Psoas muscle (tissue), 7 donors: ENCODE measurements at regions not wholly inside any gene's neighbourhood (a gene's known extent, or its start where the extent isn't known, plus 50 kb on each side); places are given as distances from the start of the nearest gene placed in this dataset.
"Not testable (repeated sequence)": the region's sequence is repeated elsewhere in the genome, so short reads cannot be mapped to it uniquely, and the experiment has no call there.

Source experiments
- ATAC-seq, 4 donors: fragments of 200-7000 bp; cut with Tn5 transposase; one replicate each; pipeline ENCODE4 v1.9.1; 2020; ENCODE audit warnings: moderate library complexity in 3 of 4, mild to moderate bottlenecking in 2 of 4
- DNase-seq, 2 donors: peaks; one replicate each; pipeline ENCODE4 v3.0.0-alpha.2; 2020
- H3K27ac ChIP-seq: fragments of 200-600 bp; one replicate; pipeline ENCODE4 v1.8.0; 2022
- H3K27me3 ChIP-seq, 3 donors: fragments of 200-600 bp in 1 of 3; one replicate each; pipeline versions ENCODE4 v1.6.1 to v1.8.0; 2013 to 2022; ENCODE audit warnings: low read length in 2 of 3, mild to moderate bottlenecking in 2 of 3, moderate library complexity in 1 of 3; ENCODE audit not compliant: insufficient read depth in 3 of 3
- H3K36me3 ChIP-seq, 2 donors: fragments of 200-600 bp in 1 of 2; one replicate each; pipeline versions ENCODE4 v1.6.1 to v1.8.0; 2013 to 2022; ENCODE audit warnings: low read depth in 1 of 2, mild to moderate bottlenecking in 1 of 2, moderate library complexity in 1 of 2; ENCODE audit not compliant: insufficient read depth in 1 of 2
- H3K4me1 ChIP-seq: fragments of 200-600 bp; one replicate; pipeline ENCODE4 v1.8.0; 2022
- H3K4me3 ChIP-seq: fragments of 200-600 bp; one replicate; pipeline ENCODE4 v1.8.0; 2022; ENCODE audit warnings: mild to moderate bottlenecking
- H3K9me3 ChIP-seq: fragments of 200-600 bp; one replicate; pipeline ENCODE4 v1.8.0; 2022
- WGBS, 3 donors: extraction: QIAGEN DNeasy Blood & Tissue Kit; methylation state at CpG; one replicate each; pipeline versions ENCODE4 v1.1.6 to v1.1.7; 2013; 5-methylcytosine and 5-hydroxymethylcytosine counted together
- intact Hi-C, 2 donors: fragments of 100-400 bp; cut with DNase I; formaldehyde crosslinking; loops; one replicate each; pipeline versions ENCODE4 v1.11.0 to v1.14.2; 2022
- TF ChIP-seq, protein P1 (sequence below): fragments of 200-600 bp; IDR thresholded peaks from one replicate; pipeline ENCODE4 v1.8.0; 2022; ENCODE audit warnings: antibody characterized with exemption
- donor health status: healthy with polysubstance abuse.
- donor health status: DM: no; HTN: no; CAD: no; lungs with moderate emphysema.
- donor health status: Bipolar disorder and iron deficiency.
- donor health status: healthy.
- donor health status: DM: yes; HTN: yes; CAD: no.
- donor health status: DM: no; HTN: no; CAD: no.
- donor health status: DM: yes; HTN: yes; CAD: no.

DNA sequence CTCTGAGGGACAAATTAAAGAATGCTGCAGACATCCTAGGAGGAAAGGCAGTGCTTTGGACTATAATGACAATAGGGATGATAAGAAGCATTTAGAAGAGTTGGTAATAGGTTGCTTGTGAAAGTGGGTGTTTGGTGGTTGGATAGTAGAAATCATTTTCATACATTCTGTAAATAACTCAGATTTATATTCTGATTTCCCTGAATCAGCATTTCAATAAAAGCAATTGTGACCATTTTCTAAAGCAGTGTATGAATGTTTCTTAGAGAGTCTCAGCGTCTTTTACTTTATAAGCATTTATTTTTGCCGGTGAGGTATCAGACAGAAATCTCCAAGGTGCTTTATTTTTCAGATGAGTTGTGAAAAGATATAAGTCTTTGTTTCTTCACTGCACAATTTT is 1099.0 kb upstream of the LRRTM1 start:
- Histone ChIP-seq H3K9me3 (no peaks in the 10 kb centered on the region), H3K36me3 (peaks cover 0 to under 1% of the 10 kb centered on the region in 2 donors), H3K27me3 (no peaks in the 10 kb centered on the region), H3K4me1 (no peaks in the 10 kb centered on the region), H3K27ac (no peak overlapping the region), H3K4me3 (no peak overlapping the region)
- intact Hi-C loops = no loop called here
- TF ChIP-seq, protein P1, sequence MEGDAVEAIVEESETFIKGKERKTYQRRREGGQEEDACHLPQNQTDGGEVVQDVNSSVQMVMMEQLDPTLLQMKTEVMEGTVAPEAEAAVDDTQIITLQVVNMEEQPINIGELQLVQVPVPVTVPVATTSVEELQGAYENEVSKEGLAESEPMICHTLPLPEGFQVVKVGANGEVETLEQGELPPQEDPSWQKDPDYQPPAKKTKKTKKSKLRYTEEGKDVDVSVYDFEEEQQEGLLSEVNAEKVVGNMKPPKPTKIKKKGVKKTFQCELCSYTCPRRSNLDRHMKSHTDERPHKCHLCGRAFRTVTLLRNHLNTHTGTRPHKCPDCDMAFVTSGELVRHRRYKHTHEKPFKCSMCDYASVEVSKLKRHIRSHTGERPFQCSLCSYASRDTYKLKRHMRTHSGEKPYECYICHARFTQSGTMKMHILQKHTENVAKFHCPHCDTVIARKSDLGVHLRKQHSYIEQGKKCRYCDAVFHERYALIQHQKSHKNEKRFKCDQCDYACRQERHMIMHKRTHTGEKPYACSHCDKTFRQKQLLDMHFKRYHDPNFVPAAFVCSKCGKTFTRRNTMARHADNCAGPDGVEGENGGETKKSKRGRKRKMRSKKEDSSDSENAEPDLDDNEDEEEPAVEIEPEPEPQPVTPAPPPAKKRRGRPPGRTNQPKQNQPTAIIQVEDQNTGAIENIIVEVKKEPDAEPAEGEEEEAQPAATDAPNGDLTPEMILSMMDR = no peak
- DNase-seq = no peak
- WGBS, 3 donors = 78 to 88% (median 81%) methylated on average over 2 of the region's 2 CpGs
- ATAC-seq = no peak

DNA sequence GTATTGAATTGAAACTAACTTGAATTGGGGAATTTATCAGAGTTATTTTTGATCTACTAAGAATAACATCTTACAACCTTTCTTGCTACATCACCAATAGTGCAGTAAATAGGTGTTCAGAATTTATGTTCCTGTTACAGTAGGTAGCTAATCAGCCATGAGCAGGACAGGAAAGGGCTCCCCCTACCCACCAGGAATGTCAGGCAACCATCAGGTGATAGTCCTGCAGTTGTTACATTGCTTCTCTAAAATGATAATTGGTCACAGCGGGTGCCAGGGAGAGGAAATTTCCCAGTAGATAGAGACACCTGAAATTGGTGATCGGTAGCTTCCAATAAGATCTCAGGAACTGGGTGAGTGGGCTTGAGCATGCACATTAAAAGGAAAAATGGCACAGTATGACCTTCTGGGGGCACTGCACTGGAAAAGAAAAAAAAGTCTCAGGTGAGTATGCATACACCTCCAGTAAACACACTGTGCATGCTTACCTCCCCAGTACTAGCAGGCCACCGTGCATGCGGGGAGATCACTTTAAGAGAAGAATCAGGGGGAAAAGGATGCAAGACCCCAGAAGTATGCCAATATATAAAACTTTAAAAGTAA is 1092.0 kb upstream of the LRRTM1 start:
- intact Hi-C loops = no loop called here
- no peaks in the 10 kb centered on the region for H3K9me3 ChIP-seq

DNA sequence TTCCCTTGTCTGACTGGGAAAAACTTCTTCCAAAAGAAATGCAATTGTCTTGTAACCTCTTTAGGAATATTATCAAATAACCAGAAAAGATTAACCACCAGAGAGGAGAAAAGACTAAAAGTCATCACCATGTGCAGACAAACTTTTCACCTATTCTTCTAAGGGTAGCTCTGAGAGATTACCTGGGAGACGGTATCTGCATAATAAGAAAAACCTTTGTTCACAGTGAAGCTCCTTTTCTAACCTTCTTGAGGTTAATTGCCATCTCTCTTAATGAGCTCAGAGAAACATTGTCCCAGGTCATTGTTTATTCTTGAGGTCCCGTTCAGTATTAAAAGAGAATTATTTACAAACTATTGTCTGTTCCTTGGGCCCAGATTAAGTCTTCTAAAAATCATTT is 1091.2 kb upstream of the LRRTM1 start:
- DNase-seq (no peak), ATAC-seq (no peak)
- intact Hi-C loops = no loop called here
- H3K27ac ChIP-seq = no peak overlapping the region
- no peaks in the 10 kb centered on the region for H3K9me3 ChIP-seq
- no peaks in the 10 kb centered on the region for H3K4me1 ChIP-seq
- 61 to 66% (median 64%) methylated on average over 2 of the region's 2 CpGs for WGBS, 3 donors
- no peak overlapping the region for H3K4me3 ChIP-seq
- peaks cover 0 to 2% of the 10 kb centered on the region in 2 donors for H3K36me3 ChIP-seq
- H3K27me3 ChIP-seq = no peaks in the 10 kb centered on the region
- TF ChIP-seq, protein P1 = no peak

More for the DNA sequence above, 1092.0 kb upstream of the LRRTM1 start:
- H3K27me3 ChIP-seq = no peaks in the 10 kb centered on the region
- no peak for DNase-seq
- H3K4me3 ChIP-seq = no peak overlapping the region
- TF ChIP-seq, protein P1 = no peak
- H3K4me1 ChIP-seq = no peaks in the 10 kb centered on the region
- H3K36me3 ChIP-seq = peaks cover 0 to 2% of the 10 kb centered on the region in 2 donors
- no peak for ATAC-seq
- H3K27ac ChIP-seq = no peak overlapping the region
- WGBS, 3 donors = 93 to 95% (median 93%) methylated on average over 4 of the region's 4 CpGs

DNA sequence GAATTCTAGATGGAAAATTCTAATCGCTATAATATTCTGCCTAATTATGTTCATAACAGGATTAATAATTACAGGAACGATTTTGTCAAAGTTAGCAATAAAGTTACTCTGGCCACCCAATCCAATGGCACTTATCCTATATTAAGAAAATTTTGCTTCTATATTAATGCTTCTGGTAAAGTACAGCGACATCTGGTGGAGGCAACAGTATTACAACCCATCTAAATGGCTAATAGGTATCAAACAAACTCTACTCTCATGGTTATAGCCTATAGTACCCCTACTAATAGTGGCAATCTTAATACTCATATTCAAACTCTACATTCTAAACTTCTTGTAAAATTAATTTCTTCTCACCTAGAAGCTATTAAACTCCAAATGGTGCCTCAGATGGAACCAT is 1084.7 kb upstream of the LRRTM1 start:
- no peaks in the 10 kb centered on the region for H3K4me1 ChIP-seq
- TF ChIP-seq, protein P1 = no peak
- DNase-seq (no peak), ATAC-seq (no peak)
- 40 to 57% (median 47%) methylated on average over 3 of the region's 3 CpGs for WGBS, 3 donors
- no peak overlapping the region for H3K4me3 ChIP-seq
- H3K27ac ChIP-seq = no peak overlapping the region
- H3K27me3 ChIP-seq = no peaks in the 10 kb centered on the region
- H3K36me3 ChIP-seq = no peaks in the 10 kb centered on the region
- H3K9me3 ChIP-seq = peaks cover 7% of the 10 kb centered on the region
- intact Hi-C loops = no loop called here

DNA sequence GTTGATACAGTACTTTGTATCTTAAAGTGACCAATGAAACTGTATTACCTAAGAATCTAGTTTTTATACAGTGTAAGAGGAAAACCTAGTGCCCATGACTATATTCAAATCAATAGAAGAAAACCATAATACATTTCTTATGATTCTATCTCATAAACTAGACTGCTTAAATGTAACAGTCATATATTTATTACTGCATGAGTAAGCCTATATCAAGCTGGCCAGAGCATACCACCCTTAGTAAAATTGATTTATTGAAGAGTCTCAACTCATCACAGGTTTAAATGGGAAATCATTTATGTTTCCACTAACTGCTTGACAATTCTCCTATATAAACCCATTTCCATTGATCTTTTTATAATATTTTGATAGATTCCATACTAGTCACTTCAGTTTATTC is 1059.2 kb upstream of the LRRTM1 start:
- ATAC-seq (no peak), DNase-seq (no peak)
- intact Hi-C loops = no loop called here
- no peaks in the 10 kb centered on the region for H3K4me1 ChIP-seq
- no peaks in the 10 kb centered on the region for H3K27me3 ChIP-seq
- no peaks in the 10 kb centered on the region for H3K36me3 ChIP-seq
- TF ChIP-seq, protein P1 = no peak
- no peaks in the 10 kb centered on the region for H3K9me3 ChIP-seq
- H3K4me3 ChIP-seq = no peak overlapping the region
- no peak overlapping the region for H3K27ac ChIP-seq

DNA sequence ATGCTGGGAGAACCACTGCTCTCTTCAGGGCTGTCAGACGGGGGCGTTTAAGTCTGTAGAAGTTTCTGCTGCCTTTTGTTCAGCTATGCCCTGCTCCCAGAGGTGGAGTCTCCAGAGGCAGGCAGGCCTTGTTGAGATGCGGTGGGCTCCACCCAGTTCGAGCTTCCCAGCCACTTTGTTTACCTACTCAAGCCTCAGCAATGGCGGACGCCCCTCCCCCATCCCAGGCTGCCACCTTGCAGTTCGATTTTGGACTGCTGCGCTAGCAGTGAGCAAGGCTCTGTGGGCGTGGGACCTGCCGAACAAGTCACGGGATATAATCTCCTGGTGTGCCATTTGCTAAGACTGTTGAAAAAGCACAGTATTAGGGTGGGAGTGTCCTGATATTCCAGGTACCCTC is 1057.9 kb upstream of the LRRTM1 start:
- intact Hi-C loops, H3K4me3 ChIP-seq, H3K27ac ChIP-seq, H3K36me3 ChIP-seq, DNase-seq, H3K27me3 ChIP-seq, H3K4me1 ChIP-seq, ATAC-seq, H3K9me3 ChIP-seq: not testable (repeated sequence)
- WGBS, 3 donors = 89 to 90% (median 89%) methylated on average over 11 of the region's 11 CpGs
